Neural progenitor cell (in vitro differentiated cells): ENCODE measurements at regions not wholly inside any gene's neighbourhood (a gene's known extent, or its start where the extent isn't known, plus 50 kb on each side); places are given as distances from the start of the nearest gene placed in this dataset.

Source experiments
- EZH2 ChIP-seq: fragments of 200-600 bp; sonication (generic); IDR thresholded peaks from 2 replicates; pipeline ENCODE4 v1.6.1; 2017; ENCODE audit warnings: antibody characterized with exemption, mild to moderate bottlenecking, moderate library complexity
- TF ChIP-seq, protein P1 (sequence below): fragments of 200-600 bp; sonication (generic); IDR thresholded peaks from 2 replicates; pipeline ENCODE4 v1.5.1; 2017; ENCODE audit warnings: antibody characterized with exemption, mild to moderate bottlenecking

DNA sequence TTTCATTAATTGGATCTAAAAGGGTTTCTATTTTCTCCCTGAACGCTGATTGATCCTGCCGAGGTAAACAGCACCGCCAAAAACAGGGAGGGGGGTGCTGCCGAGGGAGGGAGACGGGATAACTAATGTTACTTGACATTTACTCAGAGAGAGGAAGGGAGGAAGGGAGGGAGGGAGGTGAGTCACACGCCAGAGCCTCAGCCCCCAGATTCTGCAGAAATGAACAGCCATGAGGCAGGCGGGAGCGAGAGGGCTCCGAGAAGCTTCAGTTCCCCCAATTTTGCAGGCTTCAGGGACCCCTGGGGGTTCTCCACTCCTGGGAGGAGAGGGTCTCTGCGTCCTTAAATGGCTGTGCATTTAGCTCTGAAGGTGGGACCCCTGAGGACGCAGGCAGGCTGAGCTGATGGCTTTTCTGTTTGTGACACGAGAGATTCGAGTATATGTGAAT, 59.1 kb upstream of the IER5L start:
- TF ChIP-seq, protein P1, sequence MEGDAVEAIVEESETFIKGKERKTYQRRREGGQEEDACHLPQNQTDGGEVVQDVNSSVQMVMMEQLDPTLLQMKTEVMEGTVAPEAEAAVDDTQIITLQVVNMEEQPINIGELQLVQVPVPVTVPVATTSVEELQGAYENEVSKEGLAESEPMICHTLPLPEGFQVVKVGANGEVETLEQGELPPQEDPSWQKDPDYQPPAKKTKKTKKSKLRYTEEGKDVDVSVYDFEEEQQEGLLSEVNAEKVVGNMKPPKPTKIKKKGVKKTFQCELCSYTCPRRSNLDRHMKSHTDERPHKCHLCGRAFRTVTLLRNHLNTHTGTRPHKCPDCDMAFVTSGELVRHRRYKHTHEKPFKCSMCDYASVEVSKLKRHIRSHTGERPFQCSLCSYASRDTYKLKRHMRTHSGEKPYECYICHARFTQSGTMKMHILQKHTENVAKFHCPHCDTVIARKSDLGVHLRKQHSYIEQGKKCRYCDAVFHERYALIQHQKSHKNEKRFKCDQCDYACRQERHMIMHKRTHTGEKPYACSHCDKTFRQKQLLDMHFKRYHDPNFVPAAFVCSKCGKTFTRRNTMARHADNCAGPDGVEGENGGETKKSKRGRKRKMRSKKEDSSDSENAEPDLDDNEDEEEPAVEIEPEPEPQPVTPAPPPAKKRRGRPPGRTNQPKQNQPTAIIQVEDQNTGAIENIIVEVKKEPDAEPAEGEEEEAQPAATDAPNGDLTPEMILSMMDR = no peak
- TF ChIP-seq EZH2 = no peak
